ENCODE measurements at regions not wholly inside any gene's neighbourhood (a gene's known extent, or its start where the extent isn't known, plus 50 kb on each side); places are given as distances from the start of the nearest gene placed in this dataset.

- 82 to 86% methylated on average over 14 of the region's 14 CpGs for WGBS, 2 donors
- H3K27ac ChIP-seq, result peak overlapping the region in 1 of 4 donors; percentile 42
- H3K36me3 ChIP-seq, result no peaks in the 10 kb centered on the region
- H3K4me3 ChIP-seq, result no peak overlapping the region
- peaks cover 0 to 17% (median 5%) of the 10 kb centered on the region in 4 donors for H3K4me1 ChIP-seq
- intact Hi-C loops (cut with DNase I), result no loop called here
- DNase-seq, result no peak
- peaks cover 0 to 4% (median 2%) of the 10 kb centered on the region in 4 donors for H3K9me3 ChIP-seq
- TF ChIP-seq POLR2A (IDR thresholded peaks at IDR 0.05), result no peak
- no peak for TF ChIP-seq POLR2AphosphoS5 (IDR thresholded peaks at IDR 0.05)
- TF ChIP-seq EP300 (IDR thresholded peaks at IDR 0.05), result no peak
- TF ChIP-seq CTCF (IDR thresholded peaks at IDR 0.05), result no peak
- no peaks in the 10 kb centered on the region for H3K27me3 ChIP-seq
Observed at GRCh38 chr20:58128635-58129625, 99.5 kb downstream of the ANKRD60 start.

- 41 to 81% methylated on average over 6 of the region's 6 CpGs for WGBS, 2 donors
- peaks cover 0 to 4% (median 2%) of the 10 kb centered on the region in 4 donors for H3K9me3 ChIP-seq
- H3K27me3 ChIP-seq, result no peaks in the 10 kb centered on the region
- H3K4me3 ChIP-seq, result no peak overlapping the region
- no peak for TF ChIP-seq CTCF (IDR thresholded peaks at IDR 0.05)
- no peak for TF ChIP-seq EP300 (IDR thresholded peaks at IDR 0.05)
- no peak for TF ChIP-seq POLR2A (IDR thresholded peaks at IDR 0.05)
- TF ChIP-seq POLR2AphosphoS5 (IDR thresholded peaks at IDR 0.05), result no peak
- no peak overlapping the region for H3K27ac ChIP-seq
- no peak for DNase-seq
- H3K36me3 ChIP-seq, result no peaks in the 10 kb centered on the region
- intact Hi-C loops (cut with DNase I), result no loop called here
- peaks cover 0 to 17% (median 5%) of the 10 kb centered on the region in 4 donors for H3K4me1 ChIP-seq
Observed at GRCh38 chr20:58127701-58128111, 100.7 kb downstream of the ANKRD60 start.

- no peak for TF ChIP-seq POLR2AphosphoS5 (IDR thresholded peaks at IDR 0.05)
- no peak for TF ChIP-seq POLR2A (IDR thresholded peaks at IDR 0.05)
- no peak for TF ChIP-seq CTCF (IDR thresholded peaks at IDR 0.05)
- TF ChIP-seq EP300 (IDR thresholded peaks at IDR 0.05), result no peak
- Histone ChIP-seq H3K9me3 (peaks cover 0 to 4% (median 2%) of the 10 kb centered on the region in 4 donors), H3K27ac (no peak overlapping the region), H3K36me3 (no peaks in the 10 kb centered on the region), H3K27me3 (no peaks in the 10 kb centered on the region), H3K4me3 (no peak overlapping the region), H3K4me1 (peaks cover 0 to 1% (median 0%) of the 10 kb centered on the region in 4 donors)
- no peak for DNase-seq
- intact Hi-C loops (cut with DNase I), result no loop called here
Observed at GRCh38 chr20:58125726-58126125, 102.7 kb downstream of the ANKRD60 start.

GRCh38 chr20:58117944-58118343, 110.5 kb downstream of the ANKRD60 start:
- Histone ChIP-seq H3K27me3 (no peaks in the 10 kb centered on the region), H3K4me3 (no peak overlapping the region), H3K9me3 (peaks cover 0 to 3% (median 1%) of the 10 kb centered on the region in 4 donors), H3K36me3 (no peaks in the 10 kb centered on the region), H3K4me1 (no peaks in the 10 kb centered on the region), H3K27ac (no peak overlapping the region)
- no peak for DNase-seq
- no peak for TF ChIP-seq POLR2AphosphoS5 (IDR thresholded peaks at IDR 0.05)
- TF ChIP-seq CTCF (IDR thresholded peaks at IDR 0.05), result no peak
- no peak for TF ChIP-seq EP300 (IDR thresholded peaks at IDR 0.05)
- no peak for TF ChIP-seq POLR2A (IDR thresholded peaks at IDR 0.05)
- intact Hi-C loops (cut with DNase I), result no loop called here
